ENCODE measurements at regions not wholly inside any gene's neighbourhood (a gene's known extent, or its start where the extent isn't known, plus 50 kb on each side); places are given as distances from the start of the nearest gene placed in this dataset.

- no peak for DNase-seq
- Mint-ChIP-seq H3K4me3 (no peak overlapping the region), H3K9me3 (peaks cover 29% of the 10 kb centered on the region), H3K27ac (no peak overlapping the region), H3K36me3 (ENCODE audit: low read depth) (no peaks in the 10 kb centered on the region), H3K27me3 (ENCODE audit: insufficient read depth) (no peaks in the 10 kb centered on the region), H3K4me1 (ENCODE audit: low read depth) (no peaks in the 10 kb centered on the region)
- TF ChIP-seq, protein P1, sequence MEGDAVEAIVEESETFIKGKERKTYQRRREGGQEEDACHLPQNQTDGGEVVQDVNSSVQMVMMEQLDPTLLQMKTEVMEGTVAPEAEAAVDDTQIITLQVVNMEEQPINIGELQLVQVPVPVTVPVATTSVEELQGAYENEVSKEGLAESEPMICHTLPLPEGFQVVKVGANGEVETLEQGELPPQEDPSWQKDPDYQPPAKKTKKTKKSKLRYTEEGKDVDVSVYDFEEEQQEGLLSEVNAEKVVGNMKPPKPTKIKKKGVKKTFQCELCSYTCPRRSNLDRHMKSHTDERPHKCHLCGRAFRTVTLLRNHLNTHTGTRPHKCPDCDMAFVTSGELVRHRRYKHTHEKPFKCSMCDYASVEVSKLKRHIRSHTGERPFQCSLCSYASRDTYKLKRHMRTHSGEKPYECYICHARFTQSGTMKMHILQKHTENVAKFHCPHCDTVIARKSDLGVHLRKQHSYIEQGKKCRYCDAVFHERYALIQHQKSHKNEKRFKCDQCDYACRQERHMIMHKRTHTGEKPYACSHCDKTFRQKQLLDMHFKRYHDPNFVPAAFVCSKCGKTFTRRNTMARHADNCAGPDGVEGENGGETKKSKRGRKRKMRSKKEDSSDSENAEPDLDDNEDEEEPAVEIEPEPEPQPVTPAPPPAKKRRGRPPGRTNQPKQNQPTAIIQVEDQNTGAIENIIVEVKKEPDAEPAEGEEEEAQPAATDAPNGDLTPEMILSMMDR (IDR thresholded peaks at IDR 0.05) = no peak
These were observed 297.9 kb downstream of the LRATD1 start for GRCh38 chr2:14930441-14930840.

DNA sequence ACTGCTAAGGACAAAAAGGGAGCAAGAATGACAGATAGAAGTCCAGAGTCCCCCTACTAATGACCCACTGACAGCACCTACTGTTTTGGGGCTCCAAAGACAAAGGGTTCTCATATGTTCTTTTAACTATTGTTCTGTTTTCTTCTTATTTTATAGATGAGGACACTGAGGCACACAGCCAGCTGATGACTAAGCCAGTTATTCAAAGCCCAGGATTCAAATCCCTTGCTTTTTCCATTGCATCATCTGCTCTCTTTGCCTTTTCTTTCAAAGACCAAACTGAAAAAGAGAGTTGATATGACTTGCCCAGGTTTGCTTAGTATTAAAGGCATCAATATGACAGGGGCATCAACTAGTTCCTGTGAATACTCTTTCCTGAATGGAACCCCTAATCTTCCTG, 299.8 kb downstream of the LRATD1 start:
- TF ChIP-seq, protein P1 (IDR thresholded peaks at IDR 0.05) = no peak
- peaks cover 22% of the 10 kb centered on the region for H3K9me3 Mint-ChIP-seq
- no peak overlapping the region for H3K4me3 Mint-ChIP-seq
- H3K27ac Mint-ChIP-seq = no peak overlapping the region
- H3K27me3 Mint-ChIP-seq (ENCODE audit: insufficient read depth) = no peaks in the 10 kb centered on the region
- H3K36me3 Mint-ChIP-seq (ENCODE audit: low read depth) = no peaks in the 10 kb centered on the region
- no peak for DNase-seq
- no peaks in the 10 kb centered on the region for H3K4me1 Mint-ChIP-seq (ENCODE audit: low read depth)

GRCh38 chr2:14933753-14934152, 301.2 kb downstream of the LRATD1 start:
- no peak for DNase-seq
- H3K36me3 Mint-ChIP-seq (ENCODE audit: low read depth) = no peaks in the 10 kb centered on the region
- H3K27me3 Mint-ChIP-seq (ENCODE audit: insufficient read depth) = no peaks in the 10 kb centered on the region
- no peak overlapping the region for H3K27ac Mint-ChIP-seq
- no peak overlapping the region for H3K4me3 Mint-ChIP-seq
- TF ChIP-seq, protein P1 (IDR thresholded peaks at IDR 0.05) = no peak
- peaks cover 22% of the 10 kb centered on the region for H3K9me3 Mint-ChIP-seq
- H3K4me1 Mint-ChIP-seq (ENCODE audit: low read depth) = no peaks in the 10 kb centered on the region

DNA sequence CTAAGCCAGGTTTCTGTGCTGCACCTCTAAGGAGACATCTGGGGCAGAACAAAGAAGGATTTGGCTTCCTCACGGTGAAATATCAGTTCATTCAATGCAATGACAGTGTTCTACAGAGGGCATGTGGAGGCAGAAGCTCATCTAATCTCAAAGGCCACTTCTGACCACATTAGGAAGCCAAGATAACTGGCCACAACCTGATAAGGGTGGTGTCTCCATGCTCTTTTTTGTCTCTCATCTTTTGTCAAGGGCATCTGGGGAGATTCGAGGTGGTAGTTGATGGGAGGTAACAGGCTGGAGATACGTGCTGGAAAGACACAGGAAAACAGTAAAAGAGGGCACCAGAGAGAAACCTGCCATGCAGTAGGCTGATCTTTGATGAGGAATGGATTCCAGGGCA, 303.9 kb downstream of the LRATD1 start:
- no peaks in the 10 kb centered on the region for H3K4me1 Mint-ChIP-seq (ENCODE audit: low read depth)
- DNase-seq = no peak
- H3K4me3 Mint-ChIP-seq = no peak overlapping the region
- no peaks in the 10 kb centered on the region for H3K27me3 Mint-ChIP-seq (ENCODE audit: insufficient read depth)
- TF ChIP-seq, protein P1 (IDR thresholded peaks at IDR 0.05) = no peak
- peaks cover 16% of the 10 kb centered on the region for H3K9me3 Mint-ChIP-seq
- no peak overlapping the region for H3K27ac Mint-ChIP-seq
- no peaks in the 10 kb centered on the region for H3K36me3 Mint-ChIP-seq (ENCODE audit: low read depth)

DNA sequence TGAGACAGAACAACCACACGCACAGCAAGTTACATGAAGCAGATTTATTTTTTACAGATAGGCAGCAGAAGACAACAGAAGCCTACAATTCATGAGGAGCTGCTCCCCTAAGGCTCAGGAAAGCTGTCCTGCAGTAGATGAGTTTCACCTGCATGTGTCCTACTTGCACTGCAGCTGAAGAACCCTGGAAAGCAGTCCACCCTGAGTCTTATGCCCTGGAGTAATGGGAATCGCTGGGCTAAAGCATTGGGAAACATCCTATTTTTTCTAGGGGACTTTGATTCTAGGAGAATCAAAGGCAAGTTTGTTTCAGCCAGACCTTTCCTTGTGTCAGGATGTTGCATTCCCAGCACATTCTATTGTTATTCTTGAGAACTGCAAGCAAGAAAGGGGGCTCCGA, 304.8 kb downstream of the LRATD1 start:
- H3K36me3 Mint-ChIP-seq (ENCODE audit: low read depth) = no peaks in the 10 kb centered on the region
- no peak overlapping the region for H3K4me3 Mint-ChIP-seq
- TF ChIP-seq, protein P1 (IDR thresholded peaks at IDR 0.05) = no peak

GRCh38 chr2:14941151-14941631, 308.7 kb downstream of the LRATD1 start:
- Mint-ChIP-seq H3K4me1 (ENCODE audit: low read depth) (no peaks in the 10 kb centered on the region), H3K27ac (no peak overlapping the region), H3K36me3 (ENCODE audit: low read depth) (no peaks in the 10 kb centered on the region), H3K27me3 (ENCODE audit: insufficient read depth) (no peaks in the 10 kb centered on the region; the same call in 1 of the 2 replicates), H3K9me3 (peaks cover 24% of the 10 kb centered on the region), H3K4me3 (no peak overlapping the region)
- no peak for DNase-seq
- TF ChIP-seq, protein P1 (IDR thresholded peaks at IDR 0.05) = no peak

More for the DNA sequence above, 304.8 kb downstream of the LRATD1 start:
- Mint-ChIP-seq H3K9me3 (peaks cover 20% of the 10 kb centered on the region), H3K27ac (no peak overlapping the region), H3K27me3 (ENCODE audit: insufficient read depth) (no peaks in the 10 kb centered on the region), H3K4me1 (ENCODE audit: low read depth) (no peaks in the 10 kb centered on the region)
- DNase-seq = no peak

Data from HFFc6 (cell line).